GM12878 (cell line): ENCODE measurements at regions not wholly inside any gene's neighbourhood (a gene's known extent, or its start where the extent isn't known, plus 50 kb on each side); places are given as distances from the start of the nearest gene placed in this dataset.

Source experiments
- ATAC-seq: fragments of 200-7000 bp; cut with Tn5 transposase; 3 replicates; pipeline ENCODE4 v1.9.1; 2020; ENCODE audit warnings: mild to moderate bottlenecking, moderate library complexity
- BruUV-seq: library from RNA; stranded (reverse); fragments of 400-500 nt; replicated peaks from 2 replicates; lab custom pipeline; 2021; lab: Mats Ljungman, UMichigan
- CTCF ChIA-PET: fragments of 300-600 bp; sonication (Branson Sonifier 250); formaldehyde crosslinking; extraction: SDS; loops from one replicate; lab custom pipeline; 2021; ENCODE audit warnings: inconsistent platforms; lab: Yijun Ruan, JAX
- POLR2A ChIA-PET: fragments of 350-600 bp; formaldehyde crosslinking; extraction: SDS; loops from one replicate; lab custom pipeline; 2021; ENCODE audit warnings: inconsistent platforms; lab: Charles Lee
- RAD21 ChIA-PET: fragments of 300-600 bp; sonication (Branson Sonifier 250); formaldehyde crosslinking; loops from one replicate; lab custom pipeline; 2023; ENCODE audit warnings: antibody characterized with exemption; ENCODE audit not compliant: unreplicated experiment; lab: Charles Lee
- SMC1A ChIA-PET: fragments of 300-600 bp; sonication (Branson Sonifier 250); formaldehyde crosslinking; loops from one replicate; lab custom pipeline; 2023; ENCODE audit not compliant: unreplicated experiment, uncharacterized antibody; lab: Charles Lee
- DNase-seq: peaks from one replicate; pipeline ENCODE4 v3.0.0-alpha.2; 2011; ENCODE audit warnings: low read depth, low spot score
- FAIRE-seq: peaks from 3 replicates; lab custom pipeline; 2011; peaks lifted over from hg19 to GRCh38; lab: Jason Lieb, UNC
- H2AFZ ChIP-seq: 2 replicates; pipeline ENCODE4 v1.6.0; 2011; ENCODE audit warnings: low read depth, low read length, control low read depth; ENCODE audit not compliant: control insufficient read depth
- H3K27ac ChIP-seq: 2 replicates; pipeline ENCODE4 v1.5.1; 2011; ENCODE audit warnings: control low read depth; ENCODE audit not compliant: control insufficient read depth, insufficient read depth
- H3K27me3 ChIP-seq, 2 experiments: replicated peaks in 1 of 2; 2 replicates each; pipeline versions ENCODE4 v1.6.0 to v1.6.1; 2011; ENCODE audit warnings: low read length in 1 of 2; ENCODE audit not compliant: control insufficient read depth in 2 of 2, insufficient read depth in 2 of 2
- H3K36me3 ChIP-seq, 2 experiments: 2 replicates each; pipeline ENCODE4 v1.5.1; 2011; ENCODE audit warnings: low read length in 1 of 2; ENCODE audit not compliant: control insufficient read depth in 2 of 2, insufficient read depth in 2 of 2
- H3K4me1 ChIP-seq: 2 replicates; pipeline ENCODE4 v1.6.1; 2011; ENCODE audit warnings: mild to moderate bottlenecking, low read length, moderate library complexity, mixed read lengths; ENCODE audit not compliant: control insufficient read depth, insufficient read depth
- H3K4me2 ChIP-seq: 2 replicates; pipeline ENCODE4 v1.6.0; 2011; ENCODE audit warnings: control low read depth; ENCODE audit not compliant: control insufficient read depth, insufficient read depth
- H3K4me3 ChIP-seq: fragments of 200-600 bp; sonication (generic); 2 replicates; pipeline ENCODE4 v1.5.1; 2016
- H3K79me2 ChIP-seq: 2 replicates; pipeline ENCODE4 v1.6.0; 2011; ENCODE audit warnings: low read length; ENCODE audit not compliant: control insufficient read depth, insufficient read depth
- H3K9ac ChIP-seq: 2 replicates; pipeline ENCODE4 v1.8.0; 2011; ENCODE audit warnings: low read length, control low read depth, mixed read lengths; ENCODE audit not compliant: control insufficient read depth, insufficient read depth
- H3K9me3 ChIP-seq: replicated peaks from 3 replicates; pipeline ENCODE4 v1.5.1; 2011; ENCODE audit warnings: mild to moderate bottlenecking, low read length; ENCODE audit not compliant: control insufficient read depth, insufficient read depth
- H4K20me1 ChIP-seq: 2 replicates; pipeline ENCODE4 v1.6.0; 2011; ENCODE audit not compliant: control insufficient read depth, insufficient read depth
- FOXK2 ChIP-seq: fragments of 450-650 bp; IDR thresholded peaks from 2 replicates; pipeline ENCODE4 v1.6.1; 2017; ENCODE audit warnings: mild to moderate bottlenecking, moderate library complexity
- MTA2 ChIP-seq: fragments of 450-650 bp; IDR thresholded peaks from 2 replicates; pipeline ENCODE4 v1.6.1; 2016; ENCODE audit warnings: low read depth, mild to moderate bottlenecking, moderate library complexity
- NFYA ChIP-seq: IDR thresholded peaks from 2 replicates; pipeline ENCODE4 v1.6.1; 2011; ENCODE audit warnings: low read depth, mild to moderate bottlenecking, low read length, improper control_type of control experiment, borderline replicate concordance
- NR2C2 ChIP-seq: IDR thresholded peaks from 2 replicates; pipeline ENCODE4 v1.6.1; 2011; ENCODE audit warnings: borderline replicate concordance, low read depth; ENCODE audit not compliant: control insufficient read depth, insufficient read length
- PAX8 ChIP-seq: fragments of 450-650 bp; IDR thresholded peaks from 2 replicates; pipeline ENCODE4 v1.6.1; 2017; ENCODE audit warnings: mild to moderate bottlenecking, moderate library complexity
- RELA ChIP-seq: fragments of 450-650 bp; IDR thresholded peaks from 2 replicates; pipeline ENCODE4 v1.8.0; 2014; ENCODE audit warnings: borderline replicate concordance; ENCODE audit not compliant: partially characterized antibody
- SREBF1 ChIP-seq: IDR thresholded peaks from 2 replicates; pipeline ENCODE4 v1.6.1; 2012; ENCODE audit warnings: mild to moderate bottlenecking, low read length
- WGBS: methylation state at CpG from one replicate; pipeline ENCODE4 v1.1.6; 2016; ENCODE audit warnings: low lambda C conversion rate; ENCODE audit not compliant: insufficient replicate concordance, insufficient coverage; ENCODE audit errors: missing lambda C conversion rate; 5-methylcytosine and 5-hydroxymethylcytosine counted together
- in situ Hi-C: fragments of 300-500 bp; cut with MboI; formaldehyde crosslinking; loops from 9 replicates; pipeline ENCODE4 v1.14.3; 2018; ENCODE audit warnings: mixed read lengths
- intact Hi-C: fragments of 100-400 bp; cut with micrococcal nuclease; formaldehyde crosslinking; loops from one replicate; pipeline ENCODE4 v1.14.2; 2022; ENCODE audit not compliant: unreplicated experiment
- TF ChIP-seq, protein P1 (sequence below): IDR thresholded peaks from 2 replicates; pipeline ENCODE4 v1.6.1; 2011; ENCODE audit warnings: low read depth, mild to moderate bottlenecking, low read length, moderate library complexity, borderline replicate concordance; ENCODE audit errors: extremely low read depth
- TF ChIP-seq, protein P2 (sequence below): fragments of 450-650 bp; IDR thresholded peaks from 2 replicates; pipeline ENCODE4 v1.6.1; 2017; ENCODE audit warnings: mild to moderate bottlenecking, moderate library complexity

DNA sequence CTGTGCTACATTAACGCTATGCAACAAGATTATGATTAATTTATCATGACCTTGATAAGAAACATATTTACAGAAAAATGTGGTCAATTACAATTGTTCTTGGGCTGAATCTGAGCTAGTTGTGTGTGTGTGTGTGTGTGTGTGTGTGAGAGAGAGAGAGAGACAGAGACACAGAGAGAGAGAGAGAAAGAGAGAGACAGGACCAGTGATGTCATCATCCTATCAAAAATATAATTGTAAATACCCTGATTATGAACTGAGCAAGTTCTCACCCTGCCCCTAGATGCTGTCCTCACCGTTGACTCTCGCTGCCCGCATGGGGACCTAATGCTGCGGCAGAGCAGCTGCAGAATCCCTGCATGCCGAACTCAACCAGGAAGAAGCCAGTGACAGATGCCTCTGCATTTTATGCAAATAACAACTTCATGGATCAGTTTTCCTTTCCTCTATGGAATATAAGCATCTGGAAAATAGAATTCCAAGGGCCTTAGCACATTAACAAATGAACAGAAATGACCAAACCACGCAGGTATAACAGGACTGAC, 512.5 kb downstream of the PLCL1 start:
- no peaks in the 10 kb centered on the region for H3K79me2 ChIP-seq
- ATAC-seq (no peak), DNase-seq (no peak), FAIRE-seq (no peak)
- H3K9ac ChIP-seq: no peak overlapping the region
- in situ Hi-C loops: no loop called here
- H3K27me3 ChIP-seq: no peaks in the 10 kb centered on the region; a peak in 1 of 4 replicates
- no peak overlapping the region for H3K4me2 ChIP-seq
- H3K4me3 ChIP-seq: no peak overlapping the region
- 46% methylated on average over 7 of the region's 7 CpGs for WGBS
- no peaks in the 10 kb centered on the region for H3K4me1 ChIP-seq
- CTCF ChIA-PET: interaction anchor here (0.9 to 10.8 kb wide), 4 partner anchors 20 to 1423 kb away, joined by 3 to 311 read pairs (median 11); no protein-coding TSS in a partner anchor
- TF ChIP-seq, protein P1, sequence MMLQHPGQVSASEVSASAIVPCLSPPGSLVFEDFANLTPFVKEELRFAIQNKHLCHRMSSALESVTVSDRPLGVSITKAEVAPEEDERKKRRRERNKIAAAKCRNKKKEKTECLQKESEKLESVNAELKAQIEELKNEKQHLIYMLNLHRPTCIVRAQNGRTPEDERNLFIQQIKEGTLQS: no peak
- no peak for TF ChIP-seq PAX8
- TF ChIP-seq NR2C2: no peak
- no peak for TF ChIP-seq RELA
- TF ChIP-seq, protein P2, sequence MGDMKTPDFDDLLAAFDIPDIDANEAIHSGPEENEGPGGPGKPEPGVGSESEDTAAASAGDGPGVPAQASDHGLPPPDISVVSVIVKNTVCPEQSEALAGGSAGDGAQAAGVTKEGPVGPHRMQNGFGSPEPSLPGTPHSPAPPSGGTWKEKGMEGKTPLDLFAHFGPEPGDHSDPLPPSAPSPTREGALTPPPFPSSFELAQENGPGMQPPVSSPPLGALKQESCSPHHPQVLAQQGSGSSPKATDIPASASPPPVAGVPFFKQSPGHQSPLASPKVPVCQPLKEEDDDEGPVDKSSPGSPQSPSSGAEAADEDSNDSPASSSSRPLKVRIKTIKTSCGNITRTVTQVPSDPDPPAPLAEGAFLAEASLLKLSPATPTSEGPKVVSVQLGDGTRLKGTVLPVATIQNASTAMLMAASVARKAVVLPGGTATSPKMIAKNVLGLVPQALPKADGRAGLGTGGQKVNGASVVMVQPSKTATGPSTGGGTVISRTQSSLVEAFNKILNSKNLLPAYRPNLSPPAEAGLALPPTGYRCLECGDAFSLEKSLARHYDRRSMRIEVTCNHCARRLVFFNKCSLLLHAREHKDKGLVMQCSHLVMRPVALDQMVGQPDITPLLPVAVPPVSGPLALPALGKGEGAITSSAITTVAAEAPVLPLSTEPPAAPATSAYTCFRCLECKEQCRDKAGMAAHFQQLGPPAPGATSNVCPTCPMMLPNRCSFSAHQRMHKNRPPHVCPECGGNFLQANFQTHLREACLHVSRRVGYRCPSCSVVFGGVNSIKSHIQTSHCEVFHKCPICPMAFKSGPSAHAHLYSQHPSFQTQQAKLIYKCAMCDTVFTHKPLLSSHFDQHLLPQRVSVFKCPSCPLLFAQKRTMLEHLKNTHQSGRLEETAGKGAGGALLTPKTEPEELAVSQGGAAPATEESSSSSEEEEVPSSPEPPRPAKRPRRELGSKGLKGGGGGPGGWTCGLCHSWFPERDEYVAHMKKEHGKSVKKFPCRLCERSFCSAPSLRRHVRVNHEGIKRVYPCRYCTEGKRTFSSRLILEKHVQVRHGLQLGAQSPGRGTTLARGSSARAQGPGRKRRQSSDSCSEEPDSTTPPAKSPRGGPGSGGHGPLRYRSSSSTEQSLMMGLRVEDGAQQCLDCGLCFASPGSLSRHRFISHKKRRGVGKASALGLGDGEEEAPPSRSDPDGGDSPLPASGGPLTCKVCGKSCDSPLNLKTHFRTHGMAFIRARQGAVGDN: no peak
- no peak for TF ChIP-seq NFYA
- TF ChIP-seq MTA2: no peak
- TF ChIP-seq FOXK2: no peak
- no peak for TF ChIP-seq SREBF1
- intact Hi-C loops: loop anchor here (10.0 kb wide), 2 partner anchors 338 to 1278 kb away; no protein-coding TSS in a partner anchor
- no peaks in the 10 kb centered on the region for H3K9me3 ChIP-seq
- RAD21 ChIA-PET: no interaction called here
- BruUV-seq: no TSS peak
- POLR2A ChIA-PET: no interaction called here
- H4K20me1 ChIP-seq: no peaks in the 10 kb centered on the region
- SMC1A ChIA-PET: interaction anchor here (0.5 to 1.4 kb wide), 4 partner anchors 327 to 1423 kb away, joined by 3 to 5 read pairs (median 3); no protein-coding TSS in a partner anchor
- no peaks in the 10 kb centered on the region for H3K36me3 ChIP-seq
- no peak overlapping the region for H2AFZ ChIP-seq
- H3K27ac ChIP-seq: no peak overlapping the region
